DND-41 (cell line): ENCODE measurements at regions not wholly inside any gene's neighbourhood (a gene's known extent, or its start where the extent isn't known, plus 50 kb on each side); places are given as distances from the start of the nearest gene placed in this dataset.

ENCODE experiments used
- EZH2 ChIP-seq: IDR thresholded peaks from 3 replicates; pipeline ENCODE4 v1.6.1; 2012; ENCODE audit warnings: borderline replicate concordance, low read depth, mild to moderate bottlenecking, moderate library complexity, low read length, inconsistent platforms; ENCODE audit not compliant: severe bottlenecking
- TF ChIP-seq, protein P1 (sequence below): IDR thresholded peaks from 2 replicates; pipeline ENCODE4 v1.5.1; 2012; ENCODE audit warnings: borderline replicate concordance, low read length, moderate library complexity, mild to moderate bottlenecking; ENCODE audit not compliant: poor library complexity, severe bottlenecking; ENCODE audit errors: extremely low read depth

DNA sequence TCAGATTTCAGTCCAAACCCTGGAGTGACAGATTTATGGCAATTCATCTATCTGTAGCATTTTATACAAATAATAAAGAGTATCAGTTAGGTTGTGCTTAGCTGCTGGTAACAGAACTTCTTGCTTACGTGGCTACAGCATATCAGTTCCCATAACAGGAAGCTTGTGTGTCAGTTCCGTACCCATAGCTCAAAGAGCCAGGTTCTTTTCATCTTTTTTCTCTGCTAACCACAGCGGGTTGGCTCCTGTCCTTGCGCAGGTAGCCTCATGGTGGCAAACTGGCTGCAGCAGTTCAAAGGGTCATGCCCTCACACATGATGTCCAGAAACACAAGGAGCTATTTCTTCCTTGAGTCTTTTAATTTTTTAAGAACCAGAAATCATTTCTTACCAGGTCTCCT, 1041.8 kb downstream of the GATA3 start:
- TF ChIP-seq, protein P1, sequence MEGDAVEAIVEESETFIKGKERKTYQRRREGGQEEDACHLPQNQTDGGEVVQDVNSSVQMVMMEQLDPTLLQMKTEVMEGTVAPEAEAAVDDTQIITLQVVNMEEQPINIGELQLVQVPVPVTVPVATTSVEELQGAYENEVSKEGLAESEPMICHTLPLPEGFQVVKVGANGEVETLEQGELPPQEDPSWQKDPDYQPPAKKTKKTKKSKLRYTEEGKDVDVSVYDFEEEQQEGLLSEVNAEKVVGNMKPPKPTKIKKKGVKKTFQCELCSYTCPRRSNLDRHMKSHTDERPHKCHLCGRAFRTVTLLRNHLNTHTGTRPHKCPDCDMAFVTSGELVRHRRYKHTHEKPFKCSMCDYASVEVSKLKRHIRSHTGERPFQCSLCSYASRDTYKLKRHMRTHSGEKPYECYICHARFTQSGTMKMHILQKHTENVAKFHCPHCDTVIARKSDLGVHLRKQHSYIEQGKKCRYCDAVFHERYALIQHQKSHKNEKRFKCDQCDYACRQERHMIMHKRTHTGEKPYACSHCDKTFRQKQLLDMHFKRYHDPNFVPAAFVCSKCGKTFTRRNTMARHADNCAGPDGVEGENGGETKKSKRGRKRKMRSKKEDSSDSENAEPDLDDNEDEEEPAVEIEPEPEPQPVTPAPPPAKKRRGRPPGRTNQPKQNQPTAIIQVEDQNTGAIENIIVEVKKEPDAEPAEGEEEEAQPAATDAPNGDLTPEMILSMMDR, result no peak
- no peak for TF ChIP-seq EZH2
